GM21619 (cell line): ENCODE measurements at regions not wholly inside any gene's neighbourhood (a gene's known extent, or its start where the extent isn't known, plus 50 kb on each side); places are given as distances from the start of the nearest gene placed in this dataset.
"Not testable (repeated sequence)": the region's sequence is repeated elsewhere in the genome, so short reads cannot be mapped to it uniquely, and the experiment has no call there.

Experiments
- ATAC-seq: cut with Tn5 transposase; IDR thresholded peaks from one replicate; pipeline ENCODE4 v1.9.1; 2021; ENCODE audit not compliant: unreplicated experiment

DNA sequence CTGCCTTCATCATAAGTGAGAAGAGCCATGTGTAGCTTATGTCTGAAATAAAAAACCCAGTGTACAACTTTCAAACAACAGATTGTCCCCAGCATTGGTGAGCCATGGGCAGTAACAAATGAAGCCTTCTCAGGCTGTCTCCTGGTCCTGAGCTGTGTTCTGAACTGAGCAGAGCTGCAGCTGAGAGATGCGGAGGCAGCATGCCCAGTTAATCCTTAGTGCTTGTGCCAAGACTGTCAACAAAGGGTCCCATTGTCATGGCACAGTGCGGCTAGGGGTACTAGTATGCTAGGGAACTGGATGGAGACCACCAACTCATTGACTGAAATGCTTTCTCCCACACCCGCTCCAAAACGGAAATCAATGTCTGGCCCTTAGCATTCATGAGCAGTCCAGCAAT, 154.3 kb downstream of the RMST start:
- no peak for ATAC-seq

DNA sequence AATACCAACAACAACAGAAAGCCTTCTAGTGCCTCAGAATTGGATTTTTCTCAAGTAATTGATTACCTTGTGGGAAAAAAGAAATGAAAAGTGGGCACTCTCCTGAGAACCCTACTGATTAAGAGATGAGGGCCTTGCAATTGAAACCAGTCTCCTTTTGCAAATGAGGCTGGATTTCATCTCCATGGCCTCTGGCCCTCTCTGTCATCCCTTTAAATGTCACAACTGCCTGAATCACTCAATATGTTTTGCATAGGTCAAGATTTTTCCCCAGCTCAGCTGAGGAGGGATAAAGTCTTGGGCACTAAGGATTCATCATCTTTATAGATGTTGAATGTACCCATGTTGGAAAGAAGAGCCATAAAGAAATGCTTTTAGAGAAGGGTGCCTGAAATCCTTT, 166.4 kb downstream of the RMST start:
- ATAC-seq = no peak

DNA sequence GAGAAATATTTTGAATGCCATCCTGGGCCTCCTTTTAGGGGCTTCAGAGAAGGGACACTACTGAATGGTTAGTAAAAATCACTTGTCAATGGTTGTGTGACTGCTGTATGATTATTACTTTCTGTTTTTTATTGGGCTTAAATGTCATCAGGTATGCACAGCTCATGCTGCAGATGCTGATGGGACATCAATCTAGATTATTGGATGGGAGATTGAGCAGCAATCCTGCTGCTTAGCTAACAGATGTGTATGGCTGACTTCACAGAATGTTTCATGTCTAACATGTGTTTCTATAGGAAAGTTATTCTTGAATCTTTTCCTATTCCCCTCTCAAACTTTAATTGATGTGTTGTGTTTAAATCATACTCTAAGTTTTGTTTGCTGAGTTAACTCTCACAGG, 166.8 kb downstream of the RMST start:
- ATAC-seq = no peak

DNA sequence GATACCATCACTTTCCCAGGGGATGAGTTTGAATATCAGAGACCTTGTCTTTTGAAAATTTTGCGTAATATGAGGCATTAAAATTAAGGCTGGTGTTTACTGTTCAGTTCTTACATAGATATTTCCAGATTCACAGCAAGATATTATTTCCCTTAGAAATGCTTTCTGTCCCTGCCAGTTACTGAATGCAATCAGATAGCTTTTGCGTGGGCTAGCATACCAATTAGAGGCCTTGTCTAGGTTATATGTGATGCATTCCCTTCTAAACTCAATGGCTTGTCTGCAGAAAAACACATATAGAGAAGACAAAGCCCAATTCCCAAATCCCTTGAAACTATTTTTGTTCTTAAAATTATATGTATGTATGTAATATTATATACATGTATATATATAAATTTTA, 167.8 kb downstream of the RMST start:
- no peak for ATAC-seq

DNA sequence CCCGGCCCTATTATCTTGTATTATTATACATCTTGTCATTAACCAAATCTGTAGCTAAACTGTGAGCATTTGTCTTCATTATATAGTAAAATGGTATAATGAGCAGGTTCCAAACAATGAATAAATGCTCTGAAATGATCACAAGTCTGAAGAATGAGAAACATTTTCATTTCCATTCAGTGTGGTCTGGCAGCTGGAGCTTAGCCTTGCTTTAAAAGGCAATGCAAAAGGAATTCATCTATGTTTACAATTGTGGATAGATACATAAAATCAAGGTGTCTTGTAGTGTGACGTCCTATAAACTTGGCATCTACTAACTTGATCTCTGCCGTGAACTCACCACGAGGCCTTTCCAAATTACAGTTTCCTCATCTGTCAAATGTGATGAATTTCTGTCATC, 168.3 kb downstream of the RMST start:
- no peak for ATAC-seq

DNA sequence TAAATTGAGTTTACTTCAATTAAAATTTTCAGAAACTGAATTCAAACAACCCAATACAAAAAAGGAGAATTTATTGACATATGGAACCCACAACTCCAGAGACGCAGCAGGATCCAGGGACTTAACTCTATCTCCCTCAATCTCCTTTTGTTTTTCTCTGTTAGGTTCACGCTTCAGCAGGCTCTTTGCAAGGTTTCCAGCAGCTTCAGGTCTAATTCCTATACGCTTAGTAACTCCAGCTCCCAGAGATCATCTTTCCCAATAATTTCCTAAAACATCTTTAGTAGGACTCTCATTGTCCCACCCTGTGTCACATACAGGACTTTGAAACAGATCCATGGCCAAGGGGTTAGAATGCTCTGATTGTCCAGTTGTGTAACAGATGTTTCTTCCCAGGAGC, 175.2 kb downstream of the RMST start:
- no peak for ATAC-seq

DNA sequence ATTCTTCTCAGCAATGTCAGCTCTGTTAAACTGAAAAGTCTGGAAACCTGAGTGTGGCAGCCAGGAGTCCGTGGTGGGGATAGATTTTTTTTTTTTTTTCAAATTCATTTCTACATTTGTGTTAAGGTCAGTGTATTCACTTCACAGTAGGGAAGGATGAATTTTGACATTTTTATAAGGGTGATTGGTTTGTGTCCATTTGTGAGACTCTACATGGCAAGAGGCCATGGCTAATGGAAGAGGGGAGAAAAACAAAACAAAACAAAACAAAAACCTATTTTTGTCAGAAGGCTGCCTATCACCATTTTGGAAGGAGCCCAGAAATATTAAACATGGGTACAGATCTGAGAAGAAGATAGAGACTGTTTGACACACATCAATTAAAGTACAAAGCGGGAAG, 176.1 kb downstream of the RMST start:
- ATAC-seq = no peak

DNA sequence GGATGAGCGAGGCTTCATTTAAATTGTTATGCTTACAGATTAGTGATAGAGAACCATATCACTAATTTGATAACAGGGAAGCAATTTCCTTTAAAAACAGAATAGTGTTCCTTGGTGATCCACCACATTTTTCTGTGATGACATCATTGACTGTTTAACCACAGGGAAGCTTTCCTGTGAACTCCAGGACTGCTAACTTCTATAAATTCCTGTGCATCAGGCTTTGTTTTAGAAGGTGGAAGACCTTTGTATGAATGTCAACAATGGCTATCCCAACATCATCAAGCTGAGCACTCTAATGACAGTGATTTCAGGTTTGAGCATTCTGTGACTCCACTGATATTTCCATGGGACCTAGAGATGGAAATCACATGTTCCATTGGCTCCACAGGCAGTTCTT, 177.1 kb downstream of the RMST start:
- ATAC-seq = no peak

DNA sequence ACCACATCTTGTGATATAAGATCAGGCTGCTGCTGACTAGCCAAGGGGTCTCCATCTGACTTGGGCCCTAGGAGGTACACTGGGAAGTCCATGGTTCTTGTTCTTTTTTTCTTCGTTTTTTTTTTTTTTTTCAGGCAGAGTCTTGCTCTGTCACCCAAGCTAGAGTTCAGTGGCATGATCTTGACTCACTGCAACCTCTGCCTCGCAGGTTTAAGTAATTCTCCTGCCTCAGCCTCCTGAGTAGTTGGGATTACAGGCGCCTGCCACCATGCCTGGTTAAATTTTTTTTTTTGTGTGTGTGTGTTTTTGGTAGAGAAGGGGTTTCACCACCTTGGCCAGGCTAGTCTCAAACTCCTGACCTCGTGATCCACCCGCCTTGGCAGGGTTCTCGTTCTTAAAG, 178.2 kb downstream of the RMST start:
- no peak for ATAC-seq

DNA sequence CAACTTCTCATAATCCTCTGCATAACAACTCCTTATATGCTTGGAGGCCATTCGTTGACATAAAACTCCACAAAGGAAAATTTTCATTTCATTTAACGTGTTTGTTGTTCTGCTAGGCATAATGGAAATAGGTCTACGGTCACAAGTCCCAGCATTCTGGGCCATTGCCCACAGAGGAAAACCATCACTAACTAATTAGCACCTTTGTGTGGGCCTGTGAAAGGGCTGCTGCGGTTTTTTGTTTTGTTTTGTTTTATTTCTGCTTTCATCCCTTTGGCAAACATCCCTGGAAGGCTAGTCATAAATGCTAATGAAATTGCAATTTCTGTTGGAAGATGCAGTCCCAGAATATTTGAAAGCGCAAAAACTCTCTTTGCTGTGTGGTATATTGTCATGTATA, 180.3 kb downstream of the RMST start:
- ATAC-seq = no peak

DNA sequence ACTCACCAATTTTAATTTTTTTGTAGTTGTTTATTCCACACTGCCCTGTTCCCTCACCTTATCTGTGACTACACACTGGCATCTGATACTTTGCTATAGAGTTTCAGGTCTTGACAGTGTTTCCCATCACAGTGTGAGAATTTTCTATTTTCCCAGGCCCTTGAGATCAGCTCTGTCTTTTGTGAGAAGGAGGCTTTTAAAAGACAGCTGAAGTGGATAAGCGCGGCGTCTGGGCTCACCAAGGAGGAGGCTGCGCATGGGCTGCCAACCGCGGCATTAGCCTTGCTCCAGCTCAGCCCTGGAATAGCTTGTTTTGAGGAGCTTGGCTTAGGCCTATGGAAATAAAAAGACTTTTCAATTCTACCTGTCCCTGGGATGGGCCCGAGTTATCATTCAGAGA, 181.3 kb downstream of the RMST start:
- ATAC-seq = no peak

DNA sequence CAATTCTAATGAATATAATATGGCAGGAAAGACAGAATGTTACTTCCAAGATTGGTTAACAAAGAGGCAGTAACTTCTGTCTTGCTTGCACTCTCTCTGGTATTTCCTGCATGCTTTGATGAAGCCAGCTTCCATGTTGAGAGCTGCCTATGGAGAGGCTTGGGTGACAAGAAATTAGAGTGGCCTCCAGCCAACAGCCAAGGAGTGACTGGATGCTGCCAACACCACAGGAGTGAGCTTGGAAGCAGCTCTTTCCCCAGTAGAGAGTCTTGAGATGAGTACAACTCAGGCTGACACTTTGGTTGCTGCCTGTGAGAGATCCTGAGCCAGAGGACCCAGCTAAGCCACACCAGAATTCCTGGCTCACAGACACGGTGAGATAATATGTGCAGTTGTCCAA, 183.1 kb downstream of the RMST start:
- ATAC-seq = no peak

DNA sequence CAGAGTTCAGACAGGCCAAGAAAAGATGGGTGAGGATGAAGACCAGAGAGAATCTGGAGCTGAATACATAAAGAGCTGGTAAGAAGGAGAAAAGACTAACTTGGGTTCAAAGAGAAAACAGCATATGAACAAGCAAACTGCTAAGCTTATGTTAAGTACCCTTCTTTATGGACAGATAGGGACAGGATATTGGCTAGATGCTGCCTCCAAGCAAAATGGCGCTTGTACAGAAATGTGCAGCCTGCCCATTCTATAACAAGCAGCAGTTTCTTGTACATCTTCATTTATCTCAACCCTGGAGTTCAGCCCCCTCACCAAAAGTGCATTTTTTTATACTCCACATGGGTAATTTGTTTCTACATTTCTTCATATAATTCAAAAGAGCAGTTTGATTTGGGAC, 184.5 kb downstream of the RMST start:
- no peak for ATAC-seq

DNA sequence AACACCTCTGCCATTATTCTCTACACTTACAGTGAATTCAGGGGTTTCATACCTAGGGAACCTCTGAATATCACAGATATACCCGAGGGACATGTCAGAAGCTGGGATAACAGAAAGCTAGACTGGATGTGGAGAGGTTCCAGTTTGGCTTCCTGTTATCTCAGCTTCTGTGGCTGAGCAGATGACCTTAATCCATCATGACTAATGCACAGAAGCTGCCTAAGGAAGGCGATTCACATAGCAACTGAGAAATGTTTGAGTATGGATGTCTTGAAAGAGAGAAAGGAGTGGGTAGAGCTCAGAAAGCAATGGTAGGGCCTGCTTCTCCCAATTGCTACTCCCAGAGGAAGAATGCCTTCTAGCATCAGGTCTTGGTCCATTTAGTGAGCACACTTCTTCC, 187.6 kb downstream of the RMST start:
- ATAC-seq = no peak

DNA sequence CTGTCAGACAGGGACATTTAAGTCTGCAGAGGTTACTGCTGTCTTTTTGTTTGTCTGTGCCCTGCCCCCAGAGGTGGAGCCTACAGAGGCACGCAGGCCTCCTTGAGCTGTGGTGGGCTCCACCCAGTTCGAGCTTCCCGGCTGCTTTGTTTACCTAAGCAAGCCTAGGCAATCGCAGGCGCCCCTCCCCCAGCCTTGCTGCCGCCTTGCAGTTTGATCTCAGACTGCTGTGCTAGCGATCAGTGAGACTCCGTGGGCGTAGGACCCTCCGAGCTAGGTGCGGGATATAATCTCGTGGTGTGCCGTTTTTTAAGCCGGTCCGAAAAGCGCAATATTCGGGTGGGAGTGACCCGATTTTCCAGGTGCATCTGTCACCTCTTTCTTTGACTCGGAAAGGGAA, 193.9 kb downstream of the RMST start:
- ATAC-seq = not testable (repeated sequence)

DNA sequence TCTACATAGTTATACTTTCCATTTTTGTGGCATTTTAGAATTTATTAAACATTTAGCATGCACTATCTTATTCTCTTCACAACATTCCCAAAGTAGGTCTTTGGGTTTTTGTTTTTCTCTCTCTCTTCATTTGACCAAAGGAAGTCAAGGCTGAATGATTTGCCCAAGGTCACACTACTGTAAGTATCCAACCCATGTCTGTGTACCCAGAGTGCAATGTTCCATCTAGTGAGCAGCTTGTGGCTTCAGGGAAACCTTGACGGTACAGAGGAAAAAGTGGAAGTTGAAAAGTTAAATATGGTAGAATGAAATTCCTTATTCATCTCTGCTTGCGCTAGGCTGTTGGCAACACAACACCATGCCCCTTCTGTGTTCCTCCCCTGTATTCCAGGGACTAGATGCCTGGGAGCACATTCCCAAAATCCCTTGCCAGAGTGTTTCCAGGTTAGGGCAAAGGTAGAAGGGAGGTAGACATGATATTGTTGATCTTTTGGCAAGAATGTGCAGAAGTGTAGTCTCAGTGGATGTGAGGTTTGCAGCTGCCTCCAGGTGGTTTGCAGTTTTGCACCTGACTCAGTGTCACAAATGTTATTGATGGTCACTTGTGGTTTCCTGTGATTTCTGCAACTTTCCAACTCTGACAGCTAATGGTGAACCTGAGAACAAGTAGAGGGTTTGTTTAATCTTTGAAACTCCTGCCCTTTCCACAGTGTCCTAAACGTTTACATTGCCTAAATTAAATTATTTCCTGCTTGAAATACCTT, 196.7 kb downstream of the RMST start:
- ATAC-seq = no peak

DNA sequence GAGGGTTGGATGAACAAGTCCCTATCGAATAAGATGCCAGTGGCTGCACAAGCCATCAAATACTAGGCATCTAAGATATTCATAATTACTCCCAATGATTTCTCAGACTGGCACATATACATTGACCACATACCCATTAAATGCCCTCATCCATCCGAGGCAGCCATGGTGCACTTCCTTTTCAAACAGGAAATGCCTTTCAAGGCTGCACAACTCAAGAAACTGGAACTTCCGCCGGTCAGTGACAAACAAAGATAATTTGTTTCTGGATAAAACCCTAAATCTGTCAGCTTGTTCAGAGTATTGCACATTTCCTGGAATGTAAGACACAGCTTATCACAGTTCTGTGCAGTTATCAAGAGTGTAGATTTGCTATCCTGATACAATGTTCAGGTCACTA, 203.7 kb downstream of the RMST start:
- ATAC-seq = no peak

DNA sequence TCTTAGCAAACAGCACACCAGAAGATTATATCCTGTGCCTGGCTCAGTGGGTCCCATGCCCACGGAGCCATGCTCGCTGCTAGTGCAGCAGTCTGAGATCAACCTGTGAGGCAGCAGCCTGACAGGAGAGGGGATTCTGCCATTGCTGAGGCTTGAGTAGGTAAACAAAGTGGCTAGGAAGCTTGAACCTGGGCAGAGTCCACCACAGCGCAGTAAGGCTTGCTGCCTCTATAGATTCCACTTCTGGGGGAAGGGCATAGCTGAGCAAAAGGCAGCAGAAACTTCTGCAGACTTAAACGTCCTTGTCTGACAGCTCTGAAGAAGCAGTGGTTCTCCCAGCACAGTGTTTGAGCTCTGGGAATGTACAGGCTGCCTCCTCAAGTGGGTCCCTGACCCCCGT, 210.3 kb downstream of the RMST start:
- ATAC-seq = no peak

DNA sequence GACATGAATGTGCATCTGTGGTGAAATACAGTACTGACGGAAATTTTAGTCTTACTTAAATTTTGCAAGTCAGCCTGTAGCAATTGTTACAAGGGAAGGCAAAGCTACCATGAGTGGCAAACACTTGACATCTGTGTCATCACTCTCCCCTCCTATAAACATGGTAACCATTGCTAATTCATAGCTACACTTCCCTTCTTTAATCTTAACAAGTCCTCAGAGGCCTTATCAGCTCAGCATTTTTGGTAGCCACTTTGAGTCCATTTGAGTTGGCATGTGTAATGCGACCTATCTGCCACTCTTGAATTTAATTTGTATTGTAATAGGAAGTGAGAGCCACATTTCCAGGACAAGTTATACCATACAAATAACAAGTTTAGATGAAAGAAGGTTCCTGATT, 218.1 kb downstream of the RMST start:
- no peak for ATAC-seq

DNA sequence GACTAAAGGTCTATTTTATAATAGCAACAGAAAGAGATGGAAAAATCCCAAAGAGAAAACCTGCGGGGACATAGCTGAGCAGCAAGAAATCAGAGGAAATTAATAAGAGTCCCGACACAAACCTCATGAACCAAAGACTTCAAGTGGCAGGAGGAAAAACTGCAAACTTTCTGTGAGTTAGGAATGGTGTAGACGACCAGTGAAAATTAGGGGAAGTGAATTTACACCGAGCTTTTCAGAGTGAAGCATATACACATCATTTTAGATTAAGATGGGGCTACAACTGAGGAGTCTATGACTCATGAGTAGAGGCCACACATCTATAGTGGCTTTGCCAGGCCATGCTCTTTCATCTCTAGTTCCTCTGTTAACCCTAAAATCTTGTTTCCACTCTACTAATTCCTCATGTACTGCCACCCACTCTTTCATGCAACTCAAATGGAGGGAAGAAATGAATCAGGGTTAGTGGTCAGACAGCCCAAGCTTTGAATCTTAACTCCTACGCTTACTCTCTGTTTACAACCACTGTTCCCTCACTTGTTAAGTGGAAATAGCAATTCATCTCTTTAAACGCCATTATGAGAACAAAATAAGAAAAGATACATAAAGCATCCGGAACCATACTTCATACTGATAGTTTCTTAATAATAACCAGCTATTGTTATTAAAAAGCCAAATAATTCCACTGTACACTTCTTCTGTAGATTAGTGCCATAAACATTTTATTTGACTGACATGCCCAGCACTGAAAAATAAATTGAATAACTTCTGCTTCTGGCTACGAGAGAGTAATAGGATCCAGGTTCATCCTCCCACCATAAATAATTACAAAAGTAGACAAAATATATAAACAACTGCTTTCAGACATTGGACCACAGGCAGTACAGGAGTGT, 219.3 kb downstream of the RMST start:
- ATAC-seq = no peak

DNA sequence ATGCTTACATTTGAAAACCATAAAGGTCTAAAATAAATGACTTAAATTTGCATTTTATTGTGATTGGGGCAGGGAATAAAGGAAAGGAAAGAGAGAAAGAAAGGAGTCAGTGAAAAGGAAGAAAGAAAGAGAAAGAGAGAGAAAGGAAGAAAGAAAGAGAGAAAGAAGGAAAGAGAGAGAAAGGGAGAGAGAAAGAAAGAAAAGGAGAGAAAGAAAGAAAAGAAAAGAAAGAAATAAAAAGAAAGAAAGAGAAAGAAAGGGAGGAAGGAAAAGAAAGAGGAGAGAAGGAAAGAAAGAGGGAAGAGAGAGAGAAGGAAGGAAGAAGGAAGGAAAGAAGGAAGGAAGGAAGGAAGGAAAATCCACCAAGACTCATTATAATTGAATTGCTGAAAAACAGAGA, 222.8 kb downstream of the RMST start:
- no peak for ATAC-seq

DNA sequence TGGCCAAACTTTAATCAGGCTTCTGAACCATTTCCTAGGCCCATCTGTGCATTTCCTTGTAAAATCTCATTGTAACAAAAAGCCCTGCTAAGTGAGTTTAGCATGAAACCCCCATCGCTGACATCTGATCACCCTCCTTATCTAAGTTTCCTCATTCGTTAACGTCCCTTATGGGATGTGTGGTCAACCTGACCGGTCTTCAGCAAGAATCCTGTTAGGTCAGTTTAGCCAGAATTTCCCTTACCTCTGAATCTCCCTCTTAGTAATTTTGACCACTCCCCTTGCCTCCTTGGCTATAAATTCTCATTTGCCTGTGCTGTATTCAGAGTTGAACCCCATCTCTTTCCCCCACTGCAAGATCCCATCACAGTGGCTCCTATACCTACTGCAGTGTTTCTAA, 239.3 kb downstream of the RMST start:
- no peak for ATAC-seq

DNA sequence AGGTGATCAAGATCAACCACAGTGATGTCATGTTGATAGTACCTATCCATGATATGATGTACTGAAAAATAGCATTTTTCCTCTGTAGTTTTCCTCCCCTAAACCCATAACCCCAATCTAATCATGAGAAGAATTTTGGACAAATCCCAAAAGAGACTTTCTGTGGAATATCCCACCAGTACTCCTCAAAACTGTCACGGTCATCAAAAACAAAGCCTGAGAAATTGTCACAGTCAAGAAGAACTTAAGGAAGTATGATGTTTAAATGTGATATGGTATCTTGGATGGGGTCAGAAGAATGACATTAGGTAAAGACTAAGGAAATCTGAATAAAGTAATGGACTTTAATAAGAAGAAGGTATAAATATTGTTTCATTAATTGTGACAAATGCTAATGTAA, 248.8 kb downstream of the RMST start:
- ATAC-seq = no peak
